Activated CD4-positive, alpha-beta T cell treated with anti-CD3 and anti-CD28 coated beads, Interleukin-2, amount 10 ng/mL, durations not matched to agents 24 days and 14 days (primary cell): ENCODE measurements at regions not wholly inside any gene's neighbourhood (a gene's known extent, or its start where the extent isn't known, plus 50 kb on each side); places are given as distances from the start of the nearest gene placed in this dataset.

Experiments used
- DNase-seq: peaks from one replicate; pipeline ENCODE4 v3.0.0; 2022
- H3K27ac Mint-ChIP-seq: one replicate; pipeline ENCODE4 v1.8.0; 2022; ENCODE audit warnings: mild to moderate bottlenecking, mixed read lengths
- H3K27me3 Mint-ChIP-seq: one replicate; pipeline ENCODE4 v1.8.0; 2022; ENCODE audit warnings: mixed read lengths
- H3K36me3 Mint-ChIP-seq: one replicate; pipeline ENCODE4 v1.8.0; 2022; ENCODE audit warnings: low read depth, mild to moderate bottlenecking, mixed read lengths
- H3K4me1 Mint-ChIP-seq: one replicate; pipeline ENCODE4 v1.8.0; 2021; ENCODE audit warnings: mixed read lengths
- H3K4me3 Mint-ChIP-seq: one replicate; pipeline ENCODE4 v1.8.0; 2022; ENCODE audit warnings: mild to moderate bottlenecking, moderate library complexity, mixed read lengths
- H3K9me3 Mint-ChIP-seq: one replicate; pipeline ENCODE4 v1.8.0; 2021; ENCODE audit warnings: mixed read lengths
- intact Hi-C: fragments of 100-400 bp; cut with micrococcal nuclease; formaldehyde crosslinking; loops from one replicate; pipeline ENCODE4 v1.15.1; 2023

GRCh38 chr19:31500197-31500830 lies 151.1 kb upstream of the TSHZ3 start:
- no peaks in the 10 kb centered on the region for H3K4me1 Mint-ChIP-seq
- H3K4me3 Mint-ChIP-seq: no peak overlapping the region
- H3K36me3 Mint-ChIP-seq: no peaks in the 10 kb centered on the region
- intact Hi-C loops: no loop called here
- H3K27me3 Mint-ChIP-seq: no peaks in the 10 kb centered on the region
- H3K27ac Mint-ChIP-seq: no peak overlapping the region
- peak; percentile 23 for DNase-seq
- H3K9me3 Mint-ChIP-seq: no peaks in the 10 kb centered on the region

- Mint-ChIP-seq H3K4me3 (no peak overlapping the region), H3K27me3 (no peaks in the 10 kb centered on the region), H3K27ac (no peak overlapping the region), H3K9me3 (no peaks in the 10 kb centered on the region), H3K36me3 (no peaks in the 10 kb centered on the region), H3K4me1 (no peaks in the 10 kb centered on the region)
- intact Hi-C loops: no loop called here
- DNase-seq: no peak
Measured at GRCh38 chr19:31500946-31501345, 151.7 kb upstream of the TSHZ3 start.

- H3K27ac Mint-ChIP-seq: no peak overlapping the region
- intact Hi-C loops: no loop called here
- H3K36me3 Mint-ChIP-seq: no peaks in the 10 kb centered on the region
- no peaks in the 10 kb centered on the region for H3K9me3 Mint-ChIP-seq
- peak; percentile 44 for DNase-seq
- no peaks in the 10 kb centered on the region for H3K27me3 Mint-ChIP-seq
- H3K4me3 Mint-ChIP-seq: no peak overlapping the region
- no peaks in the 10 kb centered on the region for H3K4me1 Mint-ChIP-seq
Measured at GRCh38 chr19:31501427-31502195, 152.4 kb upstream of the TSHZ3 start.

GRCh38 chr19:31502536-31503170 lies 153.4 kb upstream of the TSHZ3 start:
- Mint-ChIP-seq H3K4me1 (no peaks in the 10 kb centered on the region), H3K9me3 (no peaks in the 10 kb centered on the region), H3K36me3 (no peaks in the 10 kb centered on the region), H3K4me3 (no peak overlapping the region), H3K27ac (no peak overlapping the region), H3K27me3 (no peaks in the 10 kb centered on the region)
- intact Hi-C loops: no loop called here
- peak; percentile 34 for DNase-seq

- Mint-ChIP-seq H3K27ac (no peak overlapping the region), H3K4me1 (no peaks in the 10 kb centered on the region), H3K9me3 (no peaks in the 10 kb centered on the region), H3K36me3 (no peaks in the 10 kb centered on the region), H3K4me3 (no peak overlapping the region), H3K27me3 (no peaks in the 10 kb centered on the region)
- DNase-seq: no peak
- intact Hi-C loops: no loop called here
Measured at GRCh38 chr19:31503211-31503610, 154.0 kb upstream of the TSHZ3 start.

- intact Hi-C loops: no loop called here
- Mint-ChIP-seq H3K4me3 (no peak overlapping the region), H3K9me3 (no peaks in the 10 kb centered on the region), H3K27me3 (no peaks in the 10 kb centered on the region), H3K4me1 (no peaks in the 10 kb centered on the region), H3K36me3 (no peaks in the 10 kb centered on the region), H3K27ac (no peak overlapping the region)
- DNase-seq: no peak
Measured at GRCh38 chr19:31504221-31504620, 155.0 kb upstream of the TSHZ3 start.

- no peak for DNase-seq
- no peaks in the 10 kb centered on the region for H3K36me3 Mint-ChIP-seq
- no peaks in the 10 kb centered on the region for H3K9me3 Mint-ChIP-seq
- no peaks in the 10 kb centered on the region for H3K4me1 Mint-ChIP-seq
- H3K27ac Mint-ChIP-seq: no peak overlapping the region
- no peak overlapping the region for H3K4me3 Mint-ChIP-seq
- H3K27me3 Mint-ChIP-seq: no peaks in the 10 kb centered on the region
- intact Hi-C loops: no loop called here
Measured at GRCh38 chr19:31505596-31505910, 156.3 kb upstream of the TSHZ3 start.

- H3K27me3 Mint-ChIP-seq: no peaks in the 10 kb centered on the region
- no peak for DNase-seq
- no peak overlapping the region for H3K27ac Mint-ChIP-seq
- no peaks in the 10 kb centered on the region for H3K9me3 Mint-ChIP-seq
- H3K4me3 Mint-ChIP-seq: no peak overlapping the region
- no peaks in the 10 kb centered on the region for H3K4me1 Mint-ChIP-seq
- intact Hi-C loops: no loop called here
- H3K36me3 Mint-ChIP-seq: no peaks in the 10 kb centered on the region
Measured at GRCh38 chr19:31506102-31506501, 156.9 kb upstream of the TSHZ3 start.

- H3K27ac Mint-ChIP-seq: no peak overlapping the region
- H3K4me3 Mint-ChIP-seq: no peak overlapping the region
- no peaks in the 10 kb centered on the region for H3K36me3 Mint-ChIP-seq
- DNase-seq: no peak
- H3K27me3 Mint-ChIP-seq: no peaks in the 10 kb centered on the region
- intact Hi-C loops: no loop called here
- no peaks in the 10 kb centered on the region for H3K4me1 Mint-ChIP-seq
- H3K9me3 Mint-ChIP-seq: no peaks in the 10 kb centered on the region
Measured at GRCh38 chr19:31510635-31511034, 161.4 kb upstream of the TSHZ3 start.

GRCh38 chr19:31511098-31511497 lies 161.9 kb upstream of the TSHZ3 start:
- H3K4me1 Mint-ChIP-seq: no peaks in the 10 kb centered on the region
- no peaks in the 10 kb centered on the region for H3K36me3 Mint-ChIP-seq
- no peak overlapping the region for H3K27ac Mint-ChIP-seq
- H3K27me3 Mint-ChIP-seq: no peaks in the 10 kb centered on the region
- H3K4me3 Mint-ChIP-seq: no peak overlapping the region
- no peak for DNase-seq
- intact Hi-C loops: no loop called here
- H3K9me3 Mint-ChIP-seq: no peaks in the 10 kb centered on the region

- H3K4me1 Mint-ChIP-seq: no peaks in the 10 kb centered on the region
- H3K27ac Mint-ChIP-seq: no peak overlapping the region
Measured at GRCh38 chr19:31511696-31512095, 162.5 kb upstream of the TSHZ3 start.

GRCh38 chr19:31512181-31512970 lies 163.1 kb upstream of the TSHZ3 start:
- intact Hi-C loops: no loop called here
- H3K9me3 Mint-ChIP-seq: no peaks in the 10 kb centered on the region
- DNase-seq: no peak
- no peaks in the 10 kb centered on the region for H3K27me3 Mint-ChIP-seq
- H3K4me3 Mint-ChIP-seq: no peak overlapping the region
- no peaks in the 10 kb centered on the region for H3K4me1 Mint-ChIP-seq
- no peaks in the 10 kb centered on the region for H3K36me3 Mint-ChIP-seq
- no peak overlapping the region for H3K27ac Mint-ChIP-seq

More at GRCh38 chr19:31511696-31512095, 162.5 kb upstream of the TSHZ3 start:
- intact Hi-C loops: no loop called here
- Mint-ChIP-seq H3K9me3 (no peaks in the 10 kb centered on the region), H3K36me3 (no peaks in the 10 kb centered on the region), H3K27me3 (no peaks in the 10 kb centered on the region), H3K4me3 (no peak overlapping the region)
- DNase-seq: no peak

- Mint-ChIP-seq H3K4me1 (no peaks in the 10 kb centered on the region), H3K27me3 (no peaks in the 10 kb centered on the region), H3K9me3 (no peaks in the 10 kb centered on the region), H3K4me3 (no peak overlapping the region), H3K36me3 (no peaks in the 10 kb centered on the region), H3K27ac (no peak overlapping the region)
- no peak for DNase-seq
- intact Hi-C loops: no loop called here
Measured at GRCh38 chr19:31513841-31514240, 164.6 kb upstream of the TSHZ3 start.

- DNase-seq: no peak
- Mint-ChIP-seq H3K36me3 (no peaks in the 10 kb centered on the region), H3K27ac (no peak overlapping the region), H3K27me3 (no peaks in the 10 kb centered on the region), H3K4me3 (no peak overlapping the region), H3K4me1 (no peaks in the 10 kb centered on the region), H3K9me3 (no peaks in the 10 kb centered on the region)
- intact Hi-C loops: no loop called here
Measured at GRCh38 chr19:31515931-31516330, 166.7 kb upstream of the TSHZ3 start.
